Mammary epithelial cell (primary cell): ENCODE measurements at regions not wholly inside any gene's neighbourhood (a gene's known extent, or its start where the extent isn't known, plus 50 kb on each side); places are given as distances from the start of the nearest gene placed in this dataset.

Source experiments
- CTCF ChIP-seq, 2 donors: IDR thresholded peaks in 1 of 2; conservative IDR thresholded peaks in 1 of 2; 2 replicates each; pipeline ENCODE4 v1.5.1; 2011 to 2012; ENCODE audit warnings: inconsistent platforms in 2 of 2, low read length in 2 of 2, mild to moderate bottlenecking in 2 of 2, control low read depth in 1 of 2, low read depth in 1 of 2; ENCODE audit not compliant: insufficient read depth in 1 of 2; ENCODE audit errors: extremely low read depth in 1 of 2
- EZH2 ChIP-seq: IDR thresholded peaks from 2 replicates; pipeline ENCODE4 v1.6.1; 2012; ENCODE audit warnings: low read length, inconsistent platforms, borderline replicate concordance

- TF ChIP-seq CTCF (conservative IDR thresholded peaks at IDR 0.05 in 1 of 2, IDR thresholded peaks at IDR 0.05 in 1 of 2; ENCODE audit: extremely low read depth in 1 of 2, insufficient read depth in 1 of 2, low read depth in 1 of 2, low read length in 2 of 2) (no peak), EZH2 (no peak)
Observed at GRCh38 chr3:28877912-28878311, 403.0 kb upstream of the RBMS3 start.
